ENCODE measurements at regions not wholly inside any gene's neighbourhood (a gene's known extent, or its start where the extent isn't known, plus 50 kb on each side); places are given as distances from the start of the nearest gene placed in this dataset.

DNA sequence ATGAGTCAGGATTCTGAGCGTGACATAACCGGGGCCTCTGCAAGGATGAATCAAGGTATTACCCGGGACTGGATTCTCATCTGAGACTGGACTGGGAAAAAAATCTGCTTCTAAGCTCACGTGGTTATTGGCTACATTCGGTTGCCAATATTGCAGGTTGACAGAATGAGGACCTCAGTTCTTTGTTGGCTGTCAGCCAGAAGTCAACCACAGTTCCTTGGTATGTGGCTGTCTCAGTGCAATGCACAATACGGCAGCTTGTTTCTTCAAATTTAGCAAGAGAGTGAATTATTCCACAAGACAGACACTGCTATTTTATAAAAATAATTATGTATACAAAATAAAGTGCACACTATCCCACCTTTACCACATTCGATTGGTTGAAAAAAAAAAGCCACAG is 424.2 kb downstream of the KLHL4 start:
- TF ChIP-seq POLR2A (IDR thresholded peaks at IDR 0.05): no peak
- TF ChIP-seq, protein P1, sequence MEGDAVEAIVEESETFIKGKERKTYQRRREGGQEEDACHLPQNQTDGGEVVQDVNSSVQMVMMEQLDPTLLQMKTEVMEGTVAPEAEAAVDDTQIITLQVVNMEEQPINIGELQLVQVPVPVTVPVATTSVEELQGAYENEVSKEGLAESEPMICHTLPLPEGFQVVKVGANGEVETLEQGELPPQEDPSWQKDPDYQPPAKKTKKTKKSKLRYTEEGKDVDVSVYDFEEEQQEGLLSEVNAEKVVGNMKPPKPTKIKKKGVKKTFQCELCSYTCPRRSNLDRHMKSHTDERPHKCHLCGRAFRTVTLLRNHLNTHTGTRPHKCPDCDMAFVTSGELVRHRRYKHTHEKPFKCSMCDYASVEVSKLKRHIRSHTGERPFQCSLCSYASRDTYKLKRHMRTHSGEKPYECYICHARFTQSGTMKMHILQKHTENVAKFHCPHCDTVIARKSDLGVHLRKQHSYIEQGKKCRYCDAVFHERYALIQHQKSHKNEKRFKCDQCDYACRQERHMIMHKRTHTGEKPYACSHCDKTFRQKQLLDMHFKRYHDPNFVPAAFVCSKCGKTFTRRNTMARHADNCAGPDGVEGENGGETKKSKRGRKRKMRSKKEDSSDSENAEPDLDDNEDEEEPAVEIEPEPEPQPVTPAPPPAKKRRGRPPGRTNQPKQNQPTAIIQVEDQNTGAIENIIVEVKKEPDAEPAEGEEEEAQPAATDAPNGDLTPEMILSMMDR (IDR thresholded peaks at IDR 0.05 in 8 of 11, conservative IDR thresholded peaks at IDR 0.05 in 3 of 11): no peak
